Osteocyte (in vitro differentiated cells): ENCODE measurements at regions not wholly inside any gene's neighbourhood (a gene's known extent, or its start where the extent isn't known, plus 50 kb on each side); places are given as distances from the start of the nearest gene placed in this dataset.
A peak's percentile ranks its signal among the peaks of the same experiment; 100 is the strongest.

Experiments
- DNase-seq: peaks from one replicate; pipeline ENCODE4 v3.0.0; 2021; ENCODE audit warnings: mixed read lengths; ENCODE audit not compliant: unreplicated experiment; ENCODE audit errors: extremely low spot score
- H3K27ac Mint-ChIP-seq: one replicate; pipeline ENCODE4 v1.8.0; 2021; ENCODE audit warnings: mild to moderate bottlenecking, mixed read lengths; ENCODE audit not compliant: unreplicated experiment
- H3K27me3 Mint-ChIP-seq: one replicate; pipeline ENCODE4 v1.8.0; 2021; ENCODE audit warnings: mixed read lengths; ENCODE audit not compliant: unreplicated experiment
- H3K36me3 Mint-ChIP-seq: one replicate; pipeline ENCODE4 v1.8.0; 2021; ENCODE audit warnings: mixed read lengths; ENCODE audit not compliant: unreplicated experiment
- H3K4me1 Mint-ChIP-seq: one replicate; pipeline ENCODE4 v1.8.0; 2021; ENCODE audit warnings: mixed read lengths; ENCODE audit not compliant: unreplicated experiment
- H3K4me3 Mint-ChIP-seq: one replicate; pipeline ENCODE4 v1.8.0; 2021; ENCODE audit warnings: mild to moderate bottlenecking, moderate library complexity, mixed read lengths; ENCODE audit not compliant: unreplicated experiment
- H3K9me3 Mint-ChIP-seq: one replicate; pipeline ENCODE4 v1.8.0; 2021; ENCODE audit warnings: mixed read lengths; ENCODE audit not compliant: unreplicated experiment
- CTCF ChIP-seq: fragments of 200-600 bp; sonication (generic); IDR thresholded peaks from 2 replicates; pipeline ENCODE4 v1.5.0; 2021; ENCODE audit warnings: antibody characterized with exemption, mild to moderate bottlenecking, moderate library complexity

- Mint-ChIP-seq H3K9me3 (no peaks in the 10 kb centered on the region), H3K27me3 (no peaks in the 10 kb centered on the region), H3K4me3 (no peak overlapping the region), H3K4me1 (peaks cover 19% of the 10 kb centered on the region), H3K36me3 (peaks cover 22% of the 10 kb centered on the region), H3K27ac (no peak overlapping the region)
- no peak for DNase-seq
- TF ChIP-seq CTCF, result peak; percentile 27
Measured at GRCh38 chr1:223001653-223002634, 141.1 kb downstream of the TLR5 start.

GRCh38 chr1:223003549-223003948 lies 139.5 kb downstream of the TLR5 start:
- DNase-seq, result no peak
- no peak for TF ChIP-seq CTCF
- H3K4me3 Mint-ChIP-seq, result no peak overlapping the region
- H3K9me3 Mint-ChIP-seq, result peaks cover 3% of the 10 kb centered on the region
- H3K4me1 Mint-ChIP-seq, result peaks cover 23% of the 10 kb centered on the region
- H3K27ac Mint-ChIP-seq, result no peak overlapping the region
- peaks cover 24% of the 10 kb centered on the region for H3K36me3 Mint-ChIP-seq
- H3K27me3 Mint-ChIP-seq, result peaks cover under 1% of the 10 kb centered on the region

- TF ChIP-seq CTCF, result no peak
- no peak overlapping the region for H3K4me3 Mint-ChIP-seq
- H3K4me1 Mint-ChIP-seq, result peaks cover 26% of the 10 kb centered on the region
- no peak for DNase-seq
- H3K36me3 Mint-ChIP-seq, result peaks cover 24% of the 10 kb centered on the region
- peaks cover 8% of the 10 kb centered on the region for H3K27me3 Mint-ChIP-seq
- no peak overlapping the region for H3K27ac Mint-ChIP-seq
- H3K9me3 Mint-ChIP-seq, result peaks cover 3% of the 10 kb centered on the region
Measured at GRCh38 chr1:223006371-223006770, 136.7 kb downstream of the TLR5 start.

- no peak overlapping the region for H3K27ac Mint-ChIP-seq
- DNase-seq, result no peak
- peaks cover 24% of the 10 kb centered on the region for H3K4me1 Mint-ChIP-seq
- no peak overlapping the region for H3K4me3 Mint-ChIP-seq
- peaks cover 10% of the 10 kb centered on the region for H3K27me3 Mint-ChIP-seq
- H3K9me3 Mint-ChIP-seq, result peaks cover 3% of the 10 kb centered on the region
- no peak for TF ChIP-seq CTCF
- peaks cover 22% of the 10 kb centered on the region for H3K36me3 Mint-ChIP-seq
Measured at GRCh38 chr1:223006917-223007648, 136.0 kb downstream of the TLR5 start.

- no peak for DNase-seq
- no peak for TF ChIP-seq CTCF
- Mint-ChIP-seq H3K27ac (no peak overlapping the region), H3K27me3 (peaks cover 11% of the 10 kb centered on the region), H3K4me1 (peaks cover 24% of the 10 kb centered on the region), H3K4me3 (no peak overlapping the region), H3K9me3 (peaks cover 3% of the 10 kb centered on the region), H3K36me3 (peaks cover 16% of the 10 kb centered on the region)
Measured at GRCh38 chr1:223007935-223008334, 135.1 kb downstream of the TLR5 start.
